ENCODE measurements at regions not wholly inside any gene's neighbourhood (a gene's known extent, or its start where the extent isn't known, plus 50 kb on each side); places are given as distances from the start of the nearest gene placed in this dataset.

- TF ChIP-seq CTCF (conservative IDR thresholded peaks at IDR 0.05; ENCODE audit: low read depth, low read length) (no peak), CHD1 (IDR thresholded peaks at IDR 0.05; ENCODE audit: low read depth, low read length) (no peak), POLR2A (IDR thresholded peaks at IDR 0.05; ENCODE audit: low read depth, low read length) (no peak), MAFK (IDR thresholded peaks at IDR 0.05; ENCODE audit: low read depth, low read length) (no peak), RCOR1 (IDR thresholded peaks at IDR 0.05; ENCODE audit: insufficient replicate concordance, low read length) (no peak), NFE2L2 (IDR thresholded peaks at IDR 0.05; ENCODE audit: low read depth, low read length) (no peak), FOS (IDR thresholded peaks at IDR 0.05; ENCODE audit: low read depth, low read length) (no peak), RFX5 (IDR thresholded peaks at IDR 0.05; ENCODE audit: low read depth, low read length) (no peak), USF2 (IDR thresholded peaks at IDR 0.05; ENCODE audit: low read depth, low read length) (no peak), RAD21 (IDR thresholded peaks at IDR 0.05; ENCODE audit: low read length) (no peak), ELK1 (IDR thresholded peaks at IDR 0.05; ENCODE audit: borderline replicate concordance, low read depth, low read length) (no peak), SMC3 (IDR thresholded peaks at IDR 0.05; ENCODE audit: low read depth, low read length) (no peak), MXI1 (IDR thresholded peaks at IDR 0.05; ENCODE audit: borderline replicate concordance, low read depth, low read length) (no peak)
These were observed 81.9 kb upstream of the TRABD2B start for GRCh38 chr1:48079096-48079495.

All from IMR-90 (cell line).